GM18519 (cell line): ENCODE measurements at regions not wholly inside any gene's neighbourhood (a gene's known extent, or its start where the extent isn't known, plus 50 kb on each side); places are given as distances from the start of the nearest gene placed in this dataset.
"Not testable (repeated sequence)": the region's sequence is repeated elsewhere in the genome, so short reads cannot be mapped to it uniquely, and the experiment has no call there.

Source experiments
- ATAC-seq: cut with Tn5 transposase; IDR thresholded peaks from one replicate; pipeline ENCODE4 v1.9.1; 2021; ENCODE audit warnings: mild to moderate bottlenecking, moderate library complexity; ENCODE audit not compliant: unreplicated experiment, low FRiP score

DNA sequence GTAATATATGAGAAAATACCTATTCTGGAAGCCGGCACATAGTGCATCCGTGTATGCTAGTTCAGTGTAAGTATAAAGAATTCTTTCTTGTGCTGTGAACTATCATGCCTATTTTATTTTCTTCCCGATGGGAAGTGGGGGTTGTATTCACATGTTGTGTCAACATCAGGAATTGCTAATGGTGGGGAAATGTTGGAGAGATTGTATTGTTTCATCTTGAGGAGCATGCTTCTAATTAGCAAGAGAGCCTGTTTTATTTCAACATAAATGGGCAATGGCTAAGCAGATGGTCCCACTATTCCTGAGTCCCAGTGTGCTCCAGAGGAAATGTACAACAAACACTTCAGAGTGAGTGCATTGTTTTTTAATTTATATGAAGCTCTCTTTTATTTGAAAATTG, 485.2 kb downstream of the PLPP3 start:
- ATAC-seq: no peak

DNA sequence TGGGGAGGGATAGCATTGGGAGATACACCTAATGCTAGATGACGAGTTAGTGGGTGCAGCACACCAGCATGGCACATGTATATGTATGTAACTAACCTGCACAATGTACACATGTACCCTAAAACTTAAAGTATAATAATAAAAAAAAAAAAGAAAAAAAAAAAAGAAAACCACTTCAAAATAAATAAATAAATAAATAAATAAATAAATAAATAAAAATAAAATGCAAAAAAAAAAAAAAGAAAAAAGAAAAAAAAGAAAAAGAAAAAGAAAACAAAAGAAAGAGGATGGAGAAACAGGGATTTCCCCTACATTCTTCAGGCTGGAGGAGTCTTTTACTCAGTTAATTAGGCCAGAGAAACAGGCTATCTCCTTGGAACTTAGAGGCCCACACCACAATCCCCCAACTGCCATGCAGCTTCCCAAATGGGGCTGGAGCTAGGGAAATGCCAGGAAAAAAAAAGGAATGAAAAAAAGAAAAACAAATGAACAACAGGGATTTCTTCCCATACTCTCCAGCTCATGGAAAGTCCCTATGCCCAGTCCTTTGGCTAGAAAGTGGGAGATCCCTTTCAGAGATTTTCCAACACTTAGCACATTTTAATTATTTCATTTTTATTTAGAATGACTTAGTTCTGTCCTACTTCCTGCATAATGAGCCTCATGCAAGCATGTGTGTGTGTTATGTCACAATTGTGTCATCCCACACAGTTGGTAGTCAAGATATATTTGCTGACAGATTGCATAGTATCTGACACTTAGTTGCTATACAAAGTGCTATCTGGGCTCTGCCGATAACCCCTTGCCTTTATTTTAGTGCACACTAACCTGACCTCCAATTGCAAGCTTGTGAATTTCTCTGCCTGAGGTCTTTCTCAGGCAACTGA, 486.4 kb downstream of the PLPP3 start:
- ATAC-seq: no peak

DNA sequence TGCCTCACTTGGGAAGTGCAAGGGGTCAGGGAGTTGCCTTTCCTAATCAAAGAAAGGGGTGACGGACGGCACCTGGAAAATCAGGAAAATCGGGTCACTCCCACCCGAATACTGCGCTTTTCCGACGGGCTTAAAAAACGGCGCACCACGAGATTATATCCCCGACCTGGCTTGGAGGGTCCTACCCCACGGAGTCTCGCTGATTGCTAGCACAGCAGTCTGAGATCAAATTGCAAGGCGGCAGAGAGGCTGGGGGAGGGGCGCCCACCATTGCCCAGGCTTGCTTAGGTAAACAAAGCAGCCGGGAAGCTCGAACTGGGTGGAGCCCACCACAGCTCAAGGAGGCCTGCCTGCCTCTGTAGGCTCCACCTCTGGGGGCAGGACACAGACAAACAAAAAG, 489.5 kb downstream of the PLPP3 start:
- not testable (repeated sequence) for ATAC-seq

DNA sequence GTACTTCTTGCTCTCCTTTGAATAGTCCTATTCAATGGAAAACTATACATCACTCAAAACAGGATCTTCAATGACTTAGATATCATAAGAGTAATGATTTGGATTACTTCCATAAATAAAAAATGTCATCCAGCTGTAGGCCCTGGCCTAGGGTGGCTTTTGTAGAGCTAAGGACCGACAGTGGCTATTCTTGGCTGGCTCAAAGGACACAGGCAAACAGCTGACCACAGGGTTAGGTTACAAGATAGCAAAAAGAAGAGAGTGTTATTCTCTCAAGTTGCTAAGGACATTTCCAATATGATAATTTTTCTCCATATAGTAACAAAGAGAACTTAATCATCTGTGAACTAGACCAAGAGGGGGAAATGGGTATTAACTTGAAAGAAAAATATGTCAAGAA, 495.1 kb downstream of the PLPP3 start:
- ATAC-seq: no peak

DNA sequence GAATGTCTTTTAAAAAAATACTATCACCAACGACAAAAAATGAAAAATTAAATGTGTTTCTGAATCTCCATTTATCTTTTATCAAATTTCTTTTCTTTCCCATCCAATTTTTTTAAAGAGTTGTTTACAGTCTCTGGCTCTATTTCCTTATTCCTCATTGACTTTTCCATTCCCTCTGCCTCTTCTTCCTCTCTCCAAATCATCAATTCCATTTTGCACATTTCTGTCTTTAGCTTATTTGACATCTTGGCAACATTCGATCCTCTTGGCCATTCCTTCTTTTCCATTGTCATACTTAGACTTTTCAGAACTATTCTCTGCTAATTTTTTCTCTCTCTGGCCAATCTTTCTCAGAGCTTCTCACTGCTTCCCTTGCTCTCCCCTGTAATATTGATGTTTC, 497.6 kb downstream of the PLPP3 start:
- no peak for ATAC-seq

DNA sequence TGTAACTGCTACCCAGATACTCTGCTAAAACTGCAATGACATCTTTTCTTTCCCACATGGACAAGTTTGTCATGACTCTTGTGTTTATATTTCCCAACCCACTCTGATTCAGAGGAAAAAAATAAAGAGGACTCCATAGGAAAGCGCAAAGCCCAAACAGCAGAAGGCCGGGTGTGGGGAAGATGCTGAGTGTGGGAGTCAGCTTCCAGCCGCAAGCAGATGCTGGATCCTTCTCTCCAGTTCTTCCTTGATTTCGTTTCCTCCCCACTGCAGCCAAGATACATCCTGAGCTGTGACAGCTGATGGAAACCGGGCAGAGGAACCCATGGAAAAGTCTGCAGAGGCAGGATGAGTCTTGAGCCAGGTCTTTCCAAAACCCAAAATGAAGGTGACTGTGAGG, 498.2 kb downstream of the PLPP3 start:
- ATAC-seq: no peak

DNA sequence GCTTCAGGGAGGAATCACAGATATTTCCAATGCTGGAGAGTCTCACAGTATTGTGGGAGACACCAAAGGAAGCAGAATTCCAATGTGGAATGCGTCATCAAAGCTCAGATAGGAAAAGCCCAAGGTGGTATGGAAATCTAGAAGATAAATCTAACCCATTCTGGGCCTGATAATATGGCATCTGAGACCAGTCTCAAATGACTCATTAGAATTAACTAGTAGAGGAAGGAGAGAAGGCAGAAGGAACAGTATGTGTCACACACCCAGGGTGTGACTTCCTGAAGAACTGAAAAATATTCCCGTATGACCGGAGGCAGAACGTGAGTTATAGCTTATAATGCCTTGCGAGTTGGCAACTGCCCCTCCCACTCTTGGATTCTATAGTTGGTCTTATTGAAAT, 499.2 kb downstream of the PLPP3 start:
- no peak for ATAC-seq

DNA sequence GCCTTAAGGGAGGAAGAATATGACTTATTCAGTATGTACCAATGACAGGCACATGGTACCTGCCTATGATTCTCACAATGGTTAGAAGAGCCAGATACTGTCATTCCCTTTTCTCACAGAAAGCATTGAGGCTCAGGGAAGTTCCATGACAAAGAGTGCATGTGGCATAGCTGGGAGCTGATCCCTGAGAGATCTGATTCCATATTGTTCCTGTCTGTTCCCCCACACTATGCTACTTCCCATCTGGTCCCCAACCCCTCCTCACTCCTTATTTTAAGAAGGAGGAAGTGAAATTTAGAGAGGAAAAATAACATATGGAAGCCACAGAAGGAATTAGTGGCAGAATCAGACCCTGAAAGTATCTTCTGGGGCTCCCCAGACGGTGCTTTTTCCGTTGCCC, 500.0 kb downstream of the PLPP3 start:
- ATAC-seq: no peak

DNA sequence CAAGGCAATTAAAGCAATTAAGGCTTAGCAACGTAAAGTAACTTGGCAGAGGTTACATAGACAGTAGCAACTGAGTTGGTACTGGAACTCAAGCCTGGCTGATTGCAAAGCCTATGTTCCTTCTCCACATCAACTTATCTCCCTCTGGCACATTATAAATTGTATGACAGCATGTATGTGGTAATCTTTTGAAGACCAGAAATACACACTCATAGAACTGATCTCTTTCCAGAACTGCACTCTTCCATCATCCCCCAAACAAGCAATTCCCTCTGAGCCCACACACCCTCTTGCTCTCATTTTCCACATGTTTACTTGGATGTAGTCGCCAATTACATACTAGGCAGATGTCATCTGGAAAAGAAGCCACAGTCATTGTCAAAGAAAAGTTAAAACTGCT, 502.2 kb downstream of the PLPP3 start:
- no peak for ATAC-seq

DNA sequence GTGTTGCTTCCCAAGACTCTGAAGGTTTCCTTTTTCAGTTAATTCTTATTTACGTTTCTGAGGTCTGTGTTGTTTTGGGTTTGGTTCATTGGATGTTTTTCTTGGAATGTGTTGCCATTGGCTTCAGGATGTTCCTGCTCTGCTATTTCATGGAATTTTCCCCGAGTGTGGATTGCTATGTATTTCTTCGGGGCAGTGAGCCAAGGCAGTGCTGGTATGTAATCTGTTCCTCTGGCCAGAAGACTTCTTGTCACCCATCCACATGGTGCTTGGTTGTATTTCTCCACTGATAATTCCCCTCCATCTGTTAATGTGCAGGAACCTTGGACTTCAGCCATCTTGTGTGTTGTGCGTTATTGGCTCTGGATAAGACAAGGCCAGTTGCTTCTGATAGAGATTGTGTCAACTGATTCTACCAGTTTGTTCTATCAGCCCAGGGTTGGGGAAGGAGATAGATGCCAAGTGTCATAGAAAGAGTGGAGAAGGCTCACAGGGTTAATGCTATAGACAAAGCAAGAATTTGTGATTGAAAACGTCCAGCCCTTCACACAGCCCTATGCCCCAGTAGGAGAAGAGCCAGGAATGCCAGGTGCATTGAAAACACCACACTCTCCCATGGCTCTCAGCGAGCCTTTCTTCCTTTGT, 505.2 kb downstream of the PLPP3 start:
- no peak for ATAC-seq

DNA sequence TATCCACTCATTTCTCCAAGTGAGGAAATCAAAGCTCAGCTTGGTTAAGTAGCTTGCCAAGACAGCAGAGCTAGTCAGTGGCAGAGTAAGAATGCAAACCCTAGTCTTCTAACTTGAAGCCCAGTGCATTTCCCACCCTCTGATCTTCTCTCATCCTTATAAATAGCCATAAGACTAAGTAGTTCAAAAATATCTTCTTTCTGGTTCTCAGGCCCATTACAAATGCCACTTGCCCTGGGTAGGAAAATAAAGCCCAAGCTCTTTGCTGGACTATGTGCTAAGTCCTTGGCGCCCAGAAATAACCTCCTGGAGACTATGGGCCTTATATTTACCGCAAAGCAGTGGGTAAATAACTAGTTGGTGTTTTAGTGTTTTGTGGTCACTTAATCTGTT, 505.8 kb downstream of the PLPP3 start:
- no peak for ATAC-seq

DNA sequence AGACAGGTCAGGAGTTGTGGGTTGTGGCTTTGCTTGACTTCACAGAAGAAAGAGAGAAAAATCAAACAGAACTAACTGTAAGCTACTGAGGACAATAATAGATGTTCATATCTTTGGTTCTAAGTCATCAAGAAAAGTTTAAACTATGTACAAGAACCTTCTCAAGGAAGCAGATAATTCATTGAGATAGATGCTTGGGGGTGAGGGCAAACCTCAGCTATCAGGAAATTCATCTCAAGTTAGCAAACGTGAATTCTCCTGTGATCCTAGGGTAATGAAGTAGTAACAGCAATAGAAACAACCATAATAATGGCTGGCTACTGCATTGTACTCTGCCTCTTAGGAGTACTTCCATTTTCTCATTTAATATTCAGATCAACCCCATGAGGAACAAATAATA, 506.2 kb downstream of the PLPP3 start:
- no peak for ATAC-seq

DNA sequence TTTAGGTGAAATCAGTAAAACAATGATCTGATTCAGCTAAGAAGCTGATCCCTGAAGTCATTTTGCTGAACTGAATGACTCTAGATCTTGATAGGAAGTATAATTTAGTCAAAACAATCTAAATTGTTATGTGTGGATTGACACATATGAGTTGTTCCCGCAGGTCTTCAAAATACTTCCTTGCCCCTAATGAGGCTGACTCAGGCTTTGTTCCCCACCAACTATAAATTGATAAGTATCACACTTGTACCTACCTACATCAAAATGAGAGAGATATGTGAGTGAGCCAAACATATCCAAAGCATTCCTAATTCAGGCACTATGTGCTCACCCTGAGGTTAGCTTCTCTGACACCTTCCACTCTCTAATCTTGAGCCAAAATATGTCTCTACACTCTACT, 507.1 kb downstream of the PLPP3 start:
- ATAC-seq: no peak

DNA sequence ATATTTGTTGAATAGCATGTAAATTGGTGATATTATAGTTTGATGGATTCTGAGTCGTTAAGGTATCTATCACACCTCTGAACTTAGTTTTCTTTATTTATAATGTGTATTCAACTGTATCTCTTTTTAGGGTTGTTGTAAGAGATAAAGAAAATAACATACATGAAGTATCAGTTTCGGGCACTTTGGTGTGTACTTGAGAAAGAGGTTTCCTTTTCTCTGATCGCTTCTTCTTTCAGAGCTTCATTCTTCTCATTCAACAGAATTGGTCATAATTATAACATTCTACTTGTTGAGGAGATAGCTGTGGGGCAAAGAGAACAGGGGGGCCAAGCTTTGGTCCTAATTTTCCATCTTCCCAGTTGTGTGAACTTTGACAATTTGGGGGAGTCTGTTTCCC, 508.0 kb downstream of the PLPP3 start:
- ATAC-seq: no peak

DNA sequence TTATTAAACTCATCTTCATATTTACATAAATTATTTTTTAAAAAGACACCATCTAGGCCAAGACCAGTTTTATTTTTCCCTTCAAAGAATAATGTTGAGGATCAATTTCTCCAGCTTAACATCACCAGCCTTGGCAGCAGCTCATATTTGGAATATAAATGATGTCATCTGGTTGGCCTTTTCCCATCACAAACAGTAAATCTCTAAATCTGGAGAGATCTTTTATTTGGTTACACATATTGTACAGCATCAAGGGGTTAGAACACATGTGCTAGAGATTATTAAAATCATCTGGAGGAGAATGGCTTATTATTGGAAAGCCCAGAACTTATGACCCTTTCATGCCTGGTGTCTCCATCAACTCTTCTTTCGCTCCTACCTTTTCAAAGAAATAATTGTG, 508.8 kb downstream of the PLPP3 start:
- ATAC-seq: no peak

DNA sequence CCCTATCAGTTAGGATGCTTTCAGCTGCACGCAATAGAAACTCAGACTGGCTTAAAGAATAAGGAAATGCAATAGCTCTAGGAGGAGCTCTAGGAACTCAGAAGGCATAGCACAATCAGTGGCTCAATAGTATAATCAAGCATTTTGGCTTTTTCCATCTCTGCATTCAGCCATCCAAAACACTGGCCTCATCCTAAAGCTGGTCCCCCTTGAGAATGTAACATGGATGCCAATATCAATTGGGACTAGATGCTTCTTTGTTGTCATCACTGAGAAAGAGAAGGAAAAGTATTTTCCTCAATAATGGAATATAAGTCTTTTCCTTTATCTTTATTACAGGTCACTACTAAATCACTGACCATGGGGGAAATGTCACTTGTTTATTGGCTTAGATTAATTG, 509.5 kb downstream of the PLPP3 start:
- no peak for ATAC-seq

DNA sequence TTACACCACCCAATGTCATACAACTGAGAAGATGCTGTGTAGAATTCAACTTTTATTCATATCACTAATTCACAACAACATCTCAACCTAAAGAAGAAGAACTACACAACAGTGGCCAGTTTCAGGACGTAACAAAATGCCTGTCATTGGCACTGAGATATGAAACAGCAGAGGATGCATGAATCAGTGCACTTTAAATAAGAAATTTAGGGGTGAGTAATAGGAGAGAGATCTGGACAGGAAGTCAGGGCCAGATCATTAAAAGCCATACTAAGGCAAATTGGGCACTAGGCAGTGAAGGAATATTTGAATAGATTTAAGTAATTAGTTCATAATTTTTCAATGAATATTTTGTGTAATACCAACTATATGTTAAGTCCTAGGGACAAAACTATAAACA, 510.5 kb downstream of the PLPP3 start:
- no peak for ATAC-seq

DNA sequence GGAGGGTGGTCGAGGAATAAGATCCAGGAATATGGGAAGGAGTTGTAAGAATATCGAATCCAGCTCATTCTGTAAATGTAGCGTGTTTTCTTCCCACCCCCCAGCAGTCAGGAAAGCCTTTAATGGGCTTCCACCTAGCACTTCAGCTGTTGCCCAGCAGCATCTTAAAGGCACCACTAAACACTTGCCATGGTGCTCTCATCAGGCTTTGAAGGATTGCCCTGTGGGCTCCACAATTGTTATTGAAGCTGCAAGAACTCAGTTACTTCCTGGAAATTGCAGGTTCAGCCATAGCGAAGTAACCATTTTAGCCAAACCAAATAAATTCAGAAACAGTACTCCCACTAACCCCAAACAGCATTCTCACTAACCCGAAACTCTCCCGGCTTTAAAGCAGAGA, 511.2 kb downstream of the PLPP3 start:
- ATAC-seq: no peak

DNA sequence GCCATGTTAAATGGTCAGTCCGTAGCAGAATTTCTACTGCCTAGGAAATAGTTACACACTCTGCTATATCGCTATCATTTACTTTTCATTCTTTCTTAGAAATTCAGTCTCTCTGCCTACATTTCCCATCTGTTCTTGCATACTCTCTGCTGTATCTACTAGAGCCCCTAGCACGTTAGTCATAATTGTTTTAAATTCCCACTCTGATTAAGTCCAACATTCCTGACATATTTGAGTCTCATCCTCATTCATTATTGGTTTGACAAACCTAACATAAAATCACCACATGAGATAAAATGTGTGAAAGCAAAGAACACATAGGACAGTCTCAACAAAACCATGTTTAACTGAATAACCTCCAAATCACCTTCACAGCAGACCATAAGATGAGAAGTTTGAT, 513.6 kb downstream of the PLPP3 start:
- no peak for ATAC-seq

DNA sequence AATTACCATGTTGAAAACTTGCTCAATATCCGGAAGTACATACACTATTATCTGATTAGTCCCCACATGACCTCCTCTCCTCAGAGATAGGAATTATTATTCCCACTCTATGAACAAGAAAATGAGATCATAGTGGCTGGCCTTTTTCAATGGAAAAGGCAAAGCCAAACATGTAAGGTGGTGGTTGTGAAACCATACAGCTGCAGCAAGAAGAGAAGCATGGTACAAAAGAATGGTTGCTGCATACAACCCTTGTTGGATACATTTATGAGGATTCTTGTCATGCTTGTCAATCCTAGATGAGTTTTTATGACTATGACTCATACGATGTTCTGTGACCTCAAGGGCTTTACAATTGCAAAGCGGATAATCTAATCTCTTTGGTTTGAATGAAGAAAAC, 514.7 kb downstream of the PLPP3 start:
- ATAC-seq: no peak

DNA sequence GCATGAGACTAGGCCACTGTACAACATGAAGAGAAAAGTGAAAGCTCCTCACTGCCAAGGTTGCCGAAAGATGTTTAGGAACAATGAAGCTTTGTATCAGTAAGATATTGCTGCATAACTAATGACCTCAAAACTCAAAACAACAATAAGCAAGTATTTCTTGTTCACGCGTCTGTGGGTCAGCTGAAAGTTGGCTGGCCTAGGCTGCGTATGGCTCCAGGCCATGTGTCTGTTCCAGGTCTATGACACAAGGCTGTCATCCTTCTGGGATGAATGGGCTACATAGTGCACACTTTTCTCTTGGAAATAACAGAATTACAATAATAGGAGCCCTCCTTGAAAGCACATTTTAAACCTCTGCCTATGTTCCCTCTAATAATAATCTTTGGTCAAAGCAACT, 515.9 kb downstream of the PLPP3 start:
- ATAC-seq: no peak

DNA sequence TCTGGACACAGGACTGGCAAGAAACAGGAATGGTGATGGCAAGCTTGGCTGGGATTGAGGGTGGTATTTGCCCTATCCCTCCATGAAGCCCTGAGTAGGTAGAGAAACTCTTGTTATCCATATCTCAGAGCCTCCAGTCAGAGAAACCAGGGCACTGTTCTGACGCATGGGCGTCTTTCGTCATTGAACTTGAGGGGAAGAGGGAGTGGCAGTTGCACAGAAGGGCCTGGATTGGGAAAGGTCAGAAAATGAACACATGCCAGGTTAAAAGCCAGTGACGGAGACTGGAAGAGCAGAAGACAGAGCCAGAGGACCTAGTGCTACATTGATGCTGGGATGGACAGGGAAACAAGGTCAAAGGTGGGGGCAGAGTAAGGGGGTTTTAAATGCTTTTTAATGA, 516.7 kb downstream of the PLPP3 start:
- no peak for ATAC-seq
